ENCODE measurements at regions not wholly inside any gene's neighbourhood (a gene's known extent, or its start where the extent isn't known, plus 50 kb on each side); places are given as distances from the start of the nearest gene placed in this dataset.

DNA sequence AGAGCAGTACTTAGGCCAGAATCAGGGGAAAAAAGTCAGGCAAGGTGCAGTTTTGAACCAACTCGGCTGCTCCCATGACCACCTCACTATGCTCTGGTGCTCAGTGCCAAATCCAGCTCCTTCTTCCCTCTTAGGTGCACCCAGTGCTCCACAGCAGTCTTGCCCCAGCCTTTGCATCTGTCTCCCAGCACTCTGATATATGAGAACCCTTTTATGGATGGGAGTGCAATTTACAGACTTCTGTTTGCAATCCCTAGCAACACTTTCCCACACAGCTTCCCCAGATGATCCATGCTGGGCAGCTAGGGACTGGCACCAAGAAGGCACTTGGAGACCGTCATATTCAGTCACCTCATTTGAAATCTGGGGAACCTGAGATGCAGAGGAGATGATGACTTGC is 267.9 kb upstream of the CCL2 start:
- TF ChIP-seq, protein P1, sequence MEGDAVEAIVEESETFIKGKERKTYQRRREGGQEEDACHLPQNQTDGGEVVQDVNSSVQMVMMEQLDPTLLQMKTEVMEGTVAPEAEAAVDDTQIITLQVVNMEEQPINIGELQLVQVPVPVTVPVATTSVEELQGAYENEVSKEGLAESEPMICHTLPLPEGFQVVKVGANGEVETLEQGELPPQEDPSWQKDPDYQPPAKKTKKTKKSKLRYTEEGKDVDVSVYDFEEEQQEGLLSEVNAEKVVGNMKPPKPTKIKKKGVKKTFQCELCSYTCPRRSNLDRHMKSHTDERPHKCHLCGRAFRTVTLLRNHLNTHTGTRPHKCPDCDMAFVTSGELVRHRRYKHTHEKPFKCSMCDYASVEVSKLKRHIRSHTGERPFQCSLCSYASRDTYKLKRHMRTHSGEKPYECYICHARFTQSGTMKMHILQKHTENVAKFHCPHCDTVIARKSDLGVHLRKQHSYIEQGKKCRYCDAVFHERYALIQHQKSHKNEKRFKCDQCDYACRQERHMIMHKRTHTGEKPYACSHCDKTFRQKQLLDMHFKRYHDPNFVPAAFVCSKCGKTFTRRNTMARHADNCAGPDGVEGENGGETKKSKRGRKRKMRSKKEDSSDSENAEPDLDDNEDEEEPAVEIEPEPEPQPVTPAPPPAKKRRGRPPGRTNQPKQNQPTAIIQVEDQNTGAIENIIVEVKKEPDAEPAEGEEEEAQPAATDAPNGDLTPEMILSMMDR (conservative IDR thresholded peaks at IDR 0.05; ENCODE audit: low read length), result no peak
- TF ChIP-seq EZH2phosphoT487 (IDR thresholded peaks at IDR 0.05; ENCODE audit: borderline replicate concordance), result no peak

All from Loucy (cell line).